ENCODE measurements at regions not wholly inside any gene's neighbourhood (a gene's known extent, or its start where the extent isn't known, plus 50 kb on each side); places are given as distances from the start of the nearest gene placed in this dataset.

- Histone ChIP-seq H3K27ac (no peak overlapping the region), H3K36me3 (no peaks in the 10 kb centered on the region), H3K9me3 (no peaks in the 10 kb centered on the region), H3K27me3 (no peaks in the 10 kb centered on the region), H3K4me3 (no peak overlapping the region), H3K4me1 (no peaks in the 10 kb centered on the region)
- intact Hi-C loops (cut with DNase I; ENCODE audit: low total_unique reads) = no loop called here
- TF ChIP-seq CTCF (IDR thresholded peaks at IDR 0.05) = no peak
- TF ChIP-seq POLR2AphosphoS5 (IDR thresholded peaks at IDR 0.05) = no peak
- no peak for TF ChIP-seq POLR2A (IDR thresholded peaks at IDR 0.05)
- DNase-seq (ENCODE audit: low spot score in 2 of 2) = no peak
Measured at GRCh38 chr21:23014021-23014420, 2015.8 kb downstream of the NCAM2 start.

GRCh38 chr21:23016617-23017016 lies 2018.4 kb downstream of the NCAM2 start:
- Histone ChIP-seq H3K4me1 (no peaks in the 10 kb centered on the region), H3K27me3 (no peaks in the 10 kb centered on the region), H3K27ac (no peak overlapping the region), H3K4me3 (no peak overlapping the region), H3K36me3 (no peaks in the 10 kb centered on the region), H3K9me3 (no peaks in the 10 kb centered on the region)
- no peak for DNase-seq (ENCODE audit: low spot score in 2 of 2)
- intact Hi-C loops (cut with DNase I; ENCODE audit: low total_unique reads) = no loop called here
- TF ChIP-seq POLR2A (IDR thresholded peaks at IDR 0.05) = no peak
- no peak for TF ChIP-seq CTCF (IDR thresholded peaks at IDR 0.05)
- TF ChIP-seq POLR2AphosphoS5 (IDR thresholded peaks at IDR 0.05) = no peak

GRCh38 chr21:23017989-23018388 lies 2019.8 kb downstream of the NCAM2 start:
- no peak for TF ChIP-seq POLR2AphosphoS5 (IDR thresholded peaks at IDR 0.05)
- no peak for TF ChIP-seq POLR2A (IDR thresholded peaks at IDR 0.05)
- TF ChIP-seq CTCF (IDR thresholded peaks at IDR 0.05) = no peak
- no peaks in the 10 kb centered on the region for H3K9me3 ChIP-seq
- DNase-seq (ENCODE audit: low spot score in 2 of 2) = no peak
- H3K4me1 ChIP-seq = no peaks in the 10 kb centered on the region
- no peak overlapping the region for H3K27ac ChIP-seq
- no peaks in the 10 kb centered on the region for H3K36me3 ChIP-seq
- no peaks in the 10 kb centered on the region for H3K27me3 ChIP-seq
- intact Hi-C loops (cut with DNase I; ENCODE audit: low total_unique reads) = no loop called here
- no peak overlapping the region for H3K4me3 ChIP-seq

- no peak for DNase-seq (ENCODE audit: low spot score in 2 of 2)
- TF ChIP-seq POLR2A (IDR thresholded peaks at IDR 0.05) (no peak), CTCF (IDR thresholded peaks at IDR 0.05) (no peak), POLR2AphosphoS5 (IDR thresholded peaks at IDR 0.05) (no peak)
- no peaks in the 10 kb centered on the region for H3K4me1 ChIP-seq
- no peaks in the 10 kb centered on the region for H3K9me3 ChIP-seq
- H3K27ac ChIP-seq = no peak overlapping the region
- H3K27me3 ChIP-seq = no peaks in the 10 kb centered on the region
- H3K4me3 ChIP-seq = no peak overlapping the region
- no peaks in the 10 kb centered on the region for H3K36me3 ChIP-seq
- intact Hi-C loops (cut with DNase I; ENCODE audit: low total_unique reads) = no loop called here
Measured at GRCh38 chr21:23020969-23021368, 2022.8 kb downstream of the NCAM2 start.

GRCh38 chr21:23021481-23021880 lies 2023.3 kb downstream of the NCAM2 start:
- DNase-seq (ENCODE audit: low spot score in 2 of 2) = no peak
- H3K36me3 ChIP-seq = no peaks in the 10 kb centered on the region
- no peaks in the 10 kb centered on the region for H3K27me3 ChIP-seq
- no peak overlapping the region for H3K27ac ChIP-seq
- TF ChIP-seq POLR2AphosphoS5 (IDR thresholded peaks at IDR 0.05) (no peak), CTCF (IDR thresholded peaks at IDR 0.05) (no peak), POLR2A (IDR thresholded peaks at IDR 0.05) (no peak)
- H3K9me3 ChIP-seq = no peaks in the 10 kb centered on the region
- intact Hi-C loops (cut with DNase I; ENCODE audit: low total_unique reads) = no loop called here
- H3K4me3 ChIP-seq = no peak overlapping the region
- H3K4me1 ChIP-seq = no peaks in the 10 kb centered on the region

Data from breast epithelium (tissue), 4 donors.